ENCODE measurements at regions not wholly inside any gene's neighbourhood (a gene's known extent, or its start where the extent isn't known, plus 50 kb on each side); places are given as distances from the start of the nearest gene placed in this dataset.

- H4K20me1 ChIP-seq (ENCODE audit: insufficient read depth, low read length): no peaks in the 10 kb centered on the region
- Mint-ChIP-seq H3K36me3 (ENCODE audit: low read depth, unreplicated experiment) (no peaks in the 10 kb centered on the region), H3K27me3 (ENCODE audit: low read depth, unreplicated experiment) (no peaks in the 10 kb centered on the region), H3K27ac (ENCODE audit: unreplicated experiment) (no peak overlapping the region), H3K4me3 (ENCODE audit: unreplicated experiment) (no peak overlapping the region), H3K4me1 (ENCODE audit: low read depth, unreplicated experiment) (no peaks in the 10 kb centered on the region), H3K9me3 (ENCODE audit: unreplicated experiment) (no peaks in the 10 kb centered on the region)
- no peak overlapping the region for H2AFZ ChIP-seq (ENCODE audit: low read depth, low read length)
- no peak overlapping the region for H3K4me3 ChIP-seq (ENCODE audit: insufficient read depth, low read depth, low read length)
- no peaks in the 10 kb centered on the region for H3K4me1 ChIP-seq (ENCODE audit: insufficient read depth, low read length)
- no peak overlapping the region for H3K4me2 ChIP-seq (ENCODE audit: low read length)
- H3K9me3 ChIP-seq (ENCODE audit: insufficient read depth, low read depth, low read length): no peaks in the 10 kb centered on the region
- H3K36me3 ChIP-seq (ENCODE audit: insufficient read depth, low read length): no peaks in the 10 kb centered on the region
- no peaks in the 10 kb centered on the region for H3K79me2 ChIP-seq (ENCODE audit: insufficient read depth, low read length)
- TF ChIP-seq, protein P1, sequence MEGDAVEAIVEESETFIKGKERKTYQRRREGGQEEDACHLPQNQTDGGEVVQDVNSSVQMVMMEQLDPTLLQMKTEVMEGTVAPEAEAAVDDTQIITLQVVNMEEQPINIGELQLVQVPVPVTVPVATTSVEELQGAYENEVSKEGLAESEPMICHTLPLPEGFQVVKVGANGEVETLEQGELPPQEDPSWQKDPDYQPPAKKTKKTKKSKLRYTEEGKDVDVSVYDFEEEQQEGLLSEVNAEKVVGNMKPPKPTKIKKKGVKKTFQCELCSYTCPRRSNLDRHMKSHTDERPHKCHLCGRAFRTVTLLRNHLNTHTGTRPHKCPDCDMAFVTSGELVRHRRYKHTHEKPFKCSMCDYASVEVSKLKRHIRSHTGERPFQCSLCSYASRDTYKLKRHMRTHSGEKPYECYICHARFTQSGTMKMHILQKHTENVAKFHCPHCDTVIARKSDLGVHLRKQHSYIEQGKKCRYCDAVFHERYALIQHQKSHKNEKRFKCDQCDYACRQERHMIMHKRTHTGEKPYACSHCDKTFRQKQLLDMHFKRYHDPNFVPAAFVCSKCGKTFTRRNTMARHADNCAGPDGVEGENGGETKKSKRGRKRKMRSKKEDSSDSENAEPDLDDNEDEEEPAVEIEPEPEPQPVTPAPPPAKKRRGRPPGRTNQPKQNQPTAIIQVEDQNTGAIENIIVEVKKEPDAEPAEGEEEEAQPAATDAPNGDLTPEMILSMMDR (IDR thresholded peaks at IDR 0.05; ENCODE audit: insufficient read depth, low read depth, low read length): no peak
- TF ChIP-seq EZH2 (IDR thresholded peaks at IDR 0.05; ENCODE audit: insufficient read depth, low read length): no peak
- no peak for FAIRE-seq
- H3K9ac ChIP-seq (ENCODE audit: low read length): no peak overlapping the region
- DNase-seq (ENCODE audit: low read depth): no peak
- no peaks in the 10 kb centered on the region for H3K27me3 ChIP-seq (ENCODE audit: insufficient read depth, low read length)
- H3K27ac ChIP-seq (ENCODE audit: low read depth, low read length): no peak overlapping the region
Measured at GRCh38 chr16:17029602-17030350, 441.0 kb downstream of the XYLT1 start.

DNA sequence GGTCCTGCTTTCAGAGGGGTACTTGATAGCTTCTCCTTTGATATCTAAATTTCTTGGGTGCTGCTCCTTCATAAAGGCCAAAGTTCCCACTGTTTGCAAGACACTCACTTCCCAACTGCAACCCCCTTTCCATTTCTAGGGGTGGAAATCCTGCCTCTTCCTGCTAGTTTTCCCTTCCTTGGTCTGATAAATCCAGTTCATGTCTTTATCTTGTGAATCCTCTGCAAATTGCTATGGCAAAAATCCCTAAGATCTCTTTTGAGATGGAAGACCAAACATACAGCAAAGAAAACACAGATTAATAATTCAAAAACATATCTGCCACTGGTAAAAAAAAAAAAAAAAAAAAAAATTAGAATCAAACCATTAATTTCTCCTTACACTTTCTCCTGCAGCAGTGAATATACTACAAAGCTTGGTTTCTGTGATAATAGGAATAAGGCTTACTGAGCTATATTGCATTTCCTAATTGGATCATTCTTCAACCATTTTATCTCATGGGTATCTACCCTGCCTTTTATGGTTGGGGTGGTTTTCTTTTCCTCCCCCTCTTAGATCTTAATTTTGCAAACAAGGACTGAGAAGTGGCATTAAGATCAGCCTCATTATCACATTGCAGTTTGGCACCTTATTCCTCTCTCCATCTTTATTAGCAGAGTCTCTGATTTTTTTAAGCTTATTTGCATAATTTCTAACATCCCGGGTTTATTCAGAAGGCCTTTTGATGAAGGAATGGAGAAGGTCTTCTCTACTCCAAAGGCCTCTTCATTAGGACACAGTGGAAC is 439.1 kb downstream of the XYLT1 start:
- Histone ChIP-seq H3K9ac (ENCODE audit: low read length) (no peak overlapping the region), H3K4me2 (ENCODE audit: low read length) (no peak overlapping the region), H2AFZ (ENCODE audit: low read depth, low read length) (no peak overlapping the region), H3K79me2 (ENCODE audit: insufficient read depth, low read length) (no peaks in the 10 kb centered on the region), H4K20me1 (ENCODE audit: insufficient read depth, low read length) (no peaks in the 10 kb centered on the region), H3K36me3 (ENCODE audit: insufficient read depth, low read length) (no peaks in the 10 kb centered on the region), H3K9me3 (ENCODE audit: insufficient read depth, low read depth, low read length) (no peaks in the 10 kb centered on the region), H3K4me1 (ENCODE audit: insufficient read depth, low read length) (no peaks in the 10 kb centered on the region), H3K27ac (ENCODE audit: low read depth, low read length) (no peak overlapping the region), H3K27me3 (ENCODE audit: insufficient read depth, low read length) (no peaks in the 10 kb centered on the region), H3K4me3 (ENCODE audit: insufficient read depth, low read depth, low read length) (no peak overlapping the region)
- Mint-ChIP-seq H3K4me1 (ENCODE audit: low read depth, unreplicated experiment) (no peaks in the 10 kb centered on the region), H3K36me3 (ENCODE audit: low read depth, unreplicated experiment) (no peaks in the 10 kb centered on the region), H3K9me3 (ENCODE audit: unreplicated experiment) (no peaks in the 10 kb centered on the region), H3K27me3 (ENCODE audit: low read depth, unreplicated experiment) (no peaks in the 10 kb centered on the region), H3K27ac (ENCODE audit: unreplicated experiment) (no peak overlapping the region), H3K4me3 (ENCODE audit: unreplicated experiment) (no peak overlapping the region)
- FAIRE-seq (no peak), DNase-seq (ENCODE audit: low read depth) (no peak)
- TF ChIP-seq EZH2 (IDR thresholded peaks at IDR 0.05; ENCODE audit: insufficient read depth, low read length): no peak
- TF ChIP-seq, protein P1 (IDR thresholded peaks at IDR 0.05; ENCODE audit: insufficient read depth, low read depth, low read length): no peak

Data from astrocyte (in vitro differentiated cells and primary cell).